CD4-positive, CD25-positive, alpha-beta regulatory T cell (primary cell): ENCODE measurements at regions not wholly inside any gene's neighbourhood (a gene's known extent, or its start where the extent isn't known, plus 50 kb on each side); places are given as distances from the start of the nearest gene placed in this dataset.

Source experiments
- ATAC-seq, 2 donors: fragments of 150-1000 bp; cut with Tn5 transposase; one replicate each; pipeline ENCODE4 v1.10.0; 2021; ENCODE audit warnings: low read depth in 2 of 2, moderate number of reproducible peaks in 2 of 2, moderate library complexity in 1 of 2
- DNase-seq, 3 donors: peaks; one replicate each; pipeline versions ENCODE4 v3.0.0 to v3.0.0-alpha.2; 2012 to 2022; ENCODE audit warnings: mixed read lengths in 1 of 3
- H3K27ac ChIP-seq: one replicate; pipeline ENCODE4 v1.7.0; 2013; ENCODE audit warnings: mild to moderate bottlenecking, low read length; ENCODE audit not compliant: insufficient read depth, poor library complexity, severe bottlenecking
- H3K27me3 ChIP-seq: one replicate; pipeline ENCODE4 v1.7.0; 2013; ENCODE audit warnings: low read length; ENCODE audit not compliant: control insufficient read depth, insufficient read depth
- H3K36me3 ChIP-seq: one replicate; pipeline ENCODE4 v1.7.0; 2013; ENCODE audit warnings: mild to moderate bottlenecking, low read length, moderate library complexity; ENCODE audit not compliant: control insufficient read depth, insufficient read depth
- H3K4me1 ChIP-seq: 2 replicates; pipeline ENCODE4 v1.7.0; 2013; ENCODE audit warnings: mild to moderate bottlenecking, low read length; ENCODE audit not compliant: insufficient read depth, control insufficient read depth, poor library complexity, severe bottlenecking
- H3K4me3 ChIP-seq: one replicate; pipeline ENCODE4 v1.7.0; 2013; ENCODE audit warnings: low read depth, mild to moderate bottlenecking, low read length, moderate library complexity
- H3K9me3 ChIP-seq, 2 experiments: 1 replicate in 1 of 2; 2 replicates in 1 of 2; pipeline ENCODE4 v1.7.0; 2013; ENCODE audit warnings: low read length in 2 of 2, mild to moderate bottlenecking in 1 of 2, moderate library complexity in 1 of 2; ENCODE audit not compliant: control insufficient read depth in 2 of 2
- H3K27ac Mint-ChIP-seq, 3 donors: one replicate each; pipeline ENCODE4 v1.8.0; 2020 to 2022; ENCODE audit warnings: mild to moderate bottlenecking in 3 of 3, mixed read lengths in 3 of 3, moderate library complexity in 2 of 3
- H3K27me3 Mint-ChIP-seq: one replicate; pipeline ENCODE4 v1.8.0; 2022; ENCODE audit warnings: mild to moderate bottlenecking, mixed read lengths
- H3K36me3 Mint-ChIP-seq: one replicate; pipeline ENCODE4 v1.8.0; 2020; ENCODE audit warnings: mixed read lengths
- H3K4me1 Mint-ChIP-seq, 4 donors: one replicate each; pipeline ENCODE4 v1.8.0; 2020 to 2022; ENCODE audit warnings: mixed read lengths in 4 of 4, mild to moderate bottlenecking in 1 of 4
- H3K4me3 Mint-ChIP-seq, 4 donors: one replicate each; pipeline ENCODE4 v1.8.0; 2020 to 2022; ENCODE audit warnings: mild to moderate bottlenecking in 4 of 4, mixed read lengths in 4 of 4, moderate library complexity in 3 of 4
- H3K9me3 Mint-ChIP-seq, 7 donors: one replicate each; pipeline ENCODE4 v1.8.0; 2020 to 2022; ENCODE audit warnings: mixed read lengths in 7 of 7, mild to moderate bottlenecking in 3 of 7, moderate library complexity in 2 of 7

GRCh38 chr2:151028691-151029176 is 232.9 kb downstream of the RBM43 start:
- H3K9me3 ChIP-seq: no peaks in the 10 kb centered on the region
- Mint-ChIP-seq H3K36me3 (no peaks in the 10 kb centered on the region), H3K27ac (no peak overlapping the region), H3K4me3 (no peak overlapping the region), H3K27me3 (peaks cover 8% of the 10 kb centered on the region), H3K9me3 (no peaks in the 10 kb centered on the region), H3K4me1 (peaks cover 4 to 12% (median 8%) of the 10 kb centered on the region in 4 donors)
- H3K27me3 ChIP-seq: no peaks in the 10 kb centered on the region
- H3K4me1 ChIP-seq: no peaks in the 10 kb centered on the region
- no peak for DNase-seq
- H3K27ac ChIP-seq: no peak overlapping the region
- no peaks in the 10 kb centered on the region for H3K36me3 ChIP-seq
- ATAC-seq: no peak
- H3K4me3 ChIP-seq: no peak overlapping the region

- H3K9me3 ChIP-seq: no peaks in the 10 kb centered on the region
- Mint-ChIP-seq H3K27ac (peak overlapping the region in 1 of 3 donors; percentile 98), H3K4me1 (peaks cover 4 to 12% (median 8%) of the 10 kb centered on the region in 4 donors), H3K27me3 (peaks cover 4% of the 10 kb centered on the region), H3K4me3 (peak overlapping the region in 1 of 4 donors; percentile 13), H3K9me3 (peaks cover 0 to 6% (median 0%) of the 10 kb centered on the region in 7 donors), H3K36me3 (no peaks in the 10 kb centered on the region)
- no peaks in the 10 kb centered on the region for H3K36me3 ChIP-seq
- H3K27me3 ChIP-seq: no peaks in the 10 kb centered on the region
- H3K4me3 ChIP-seq: no peak overlapping the region
- DNase-seq (no peak), ATAC-seq (no peak)
- H3K4me1 ChIP-seq: no peaks in the 10 kb centered on the region
- no peak overlapping the region for H3K27ac ChIP-seq
These were observed 234.5 kb downstream of the RBM43 start for GRCh38 chr2:151027151-151027550.

GRCh38 chr2:151025816-151026215 is 235.8 kb downstream of the RBM43 start:
- Histone ChIP-seq H3K4me3 (no peak overlapping the region), H3K27me3 (no peaks in the 10 kb centered on the region), H3K4me1 (no peaks in the 10 kb centered on the region), H3K36me3 (no peaks in the 10 kb centered on the region), H3K9me3 (no peaks in the 10 kb centered on the region), H3K27ac (no peak overlapping the region)
- no peak overlapping the region for H3K4me3 Mint-ChIP-seq
- peaks cover 0 to 6% (median 0%) of the 10 kb centered on the region in 7 donors for H3K9me3 Mint-ChIP-seq
- DNase-seq: no peak
- no peaks in the 10 kb centered on the region for H3K36me3 Mint-ChIP-seq
- H3K4me1 Mint-ChIP-seq: peaks cover 4 to 12% (median 8%) of the 10 kb centered on the region in 4 donors
- no peaks in the 10 kb centered on the region for H3K27me3 Mint-ChIP-seq
- H3K27ac Mint-ChIP-seq: no peak overlapping the region
- ATAC-seq: no peak

- H3K9me3 Mint-ChIP-seq: peaks cover 0 to 6% (median 0%) of the 10 kb centered on the region in 7 donors
- Histone ChIP-seq H3K4me3 (no peak overlapping the region), H3K27me3 (no peaks in the 10 kb centered on the region), H3K9me3 (no peaks in the 10 kb centered on the region), H3K4me1 (no peaks in the 10 kb centered on the region), H3K36me3 (no peaks in the 10 kb centered on the region), H3K27ac (no peak overlapping the region)
- ATAC-seq: no peak
- H3K4me1 Mint-ChIP-seq: peaks cover 4 to 12% (median 8%) of the 10 kb centered on the region in 4 donors
- DNase-seq: no peak
- no peak overlapping the region for H3K4me3 Mint-ChIP-seq
- H3K27ac Mint-ChIP-seq: no peak overlapping the region
- no peaks in the 10 kb centered on the region for H3K36me3 Mint-ChIP-seq
- no peaks in the 10 kb centered on the region for H3K27me3 Mint-ChIP-seq
These were observed 236.9 kb downstream of the RBM43 start for GRCh38 chr2:151024696-151025251.

GRCh38 chr2:151021747-151022452 is 239.8 kb downstream of the RBM43 start:
- ATAC-seq: no peak
- DNase-seq: no peak
- no peak overlapping the region for H3K27ac ChIP-seq
- no peaks in the 10 kb centered on the region for H3K4me1 Mint-ChIP-seq
- no peaks in the 10 kb centered on the region for H3K9me3 ChIP-seq
- no peak overlapping the region for H3K27ac Mint-ChIP-seq
- H3K36me3 ChIP-seq: no peaks in the 10 kb centered on the region
- H3K4me1 ChIP-seq: no peaks in the 10 kb centered on the region
- H3K27me3 Mint-ChIP-seq: peaks cover 3% of the 10 kb centered on the region
- H3K4me3 ChIP-seq: no peak overlapping the region
- H3K27me3 ChIP-seq: no peaks in the 10 kb centered on the region
- peaks cover 0 to 6% (median 0%) of the 10 kb centered on the region in 7 donors for H3K9me3 Mint-ChIP-seq
- no peak overlapping the region for H3K4me3 Mint-ChIP-seq
- H3K36me3 Mint-ChIP-seq: no peaks in the 10 kb centered on the region

- no peaks in the 10 kb centered on the region for H3K4me1 ChIP-seq
- no peaks in the 10 kb centered on the region for H3K27me3 ChIP-seq
- H3K9me3 ChIP-seq: no peaks in the 10 kb centered on the region
- Mint-ChIP-seq H3K36me3 (no peaks in the 10 kb centered on the region), H3K4me1 (no peaks in the 10 kb centered on the region), H3K27me3 (peaks cover 4% of the 10 kb centered on the region), H3K27ac (no peak overlapping the region), H3K4me3 (no peak overlapping the region), H3K9me3 (peaks cover 0 to 6% (median 2%) of the 10 kb centered on the region in 7 donors)
- H3K4me3 ChIP-seq: no peak overlapping the region
- H3K36me3 ChIP-seq: no peaks in the 10 kb centered on the region
- DNase-seq (no peak), ATAC-seq (no peak)
- no peak overlapping the region for H3K27ac ChIP-seq
These were observed 241.3 kb downstream of the RBM43 start for GRCh38 chr2:151020411-151020810.

- Histone ChIP-seq H3K36me3 (no peaks in the 10 kb centered on the region), H3K9me3 (no peaks in the 10 kb centered on the region), H3K27ac (no peak overlapping the region), H3K27me3 (no peaks in the 10 kb centered on the region), H3K4me1 (no peaks in the 10 kb centered on the region), H3K4me3 (no peak overlapping the region)
- H3K36me3 Mint-ChIP-seq: no peaks in the 10 kb centered on the region
- H3K27me3 Mint-ChIP-seq: no peaks in the 10 kb centered on the region
- H3K27ac Mint-ChIP-seq: no peak overlapping the region
- no peaks in the 10 kb centered on the region for H3K4me1 Mint-ChIP-seq
- ATAC-seq (no peak), DNase-seq (no peak)
- no peaks in the 10 kb centered on the region for H3K9me3 Mint-ChIP-seq
- H3K4me3 Mint-ChIP-seq: no peak overlapping the region
These were observed 252.1 kb downstream of the RBM43 start for GRCh38 chr2:151009437-151010175.
